ENCODE measurements at regions not wholly inside any gene's neighbourhood (a gene's known extent, or its start where the extent isn't known, plus 50 kb on each side); places are given as distances from the start of the nearest gene placed in this dataset.

DNA sequence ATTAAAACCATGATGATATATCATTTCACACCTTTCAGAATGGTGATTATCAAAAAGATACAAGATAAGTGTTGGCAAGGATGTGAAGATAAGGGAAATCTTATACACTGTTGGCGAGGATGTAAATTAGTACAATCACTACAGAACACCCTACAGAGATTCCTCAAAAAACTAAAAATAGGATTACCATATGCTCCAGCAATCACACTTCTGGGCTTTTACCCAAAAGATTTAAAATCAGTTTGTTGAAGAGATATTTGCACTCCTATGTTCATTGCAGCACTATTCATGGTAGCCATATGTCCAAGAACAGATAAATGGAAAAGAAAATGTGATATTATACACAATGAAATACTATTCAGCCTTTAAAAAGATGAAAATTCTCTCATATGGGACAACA is 240.4 kb downstream of the GABRG1 start:
- TF ChIP-seq, protein P1, sequence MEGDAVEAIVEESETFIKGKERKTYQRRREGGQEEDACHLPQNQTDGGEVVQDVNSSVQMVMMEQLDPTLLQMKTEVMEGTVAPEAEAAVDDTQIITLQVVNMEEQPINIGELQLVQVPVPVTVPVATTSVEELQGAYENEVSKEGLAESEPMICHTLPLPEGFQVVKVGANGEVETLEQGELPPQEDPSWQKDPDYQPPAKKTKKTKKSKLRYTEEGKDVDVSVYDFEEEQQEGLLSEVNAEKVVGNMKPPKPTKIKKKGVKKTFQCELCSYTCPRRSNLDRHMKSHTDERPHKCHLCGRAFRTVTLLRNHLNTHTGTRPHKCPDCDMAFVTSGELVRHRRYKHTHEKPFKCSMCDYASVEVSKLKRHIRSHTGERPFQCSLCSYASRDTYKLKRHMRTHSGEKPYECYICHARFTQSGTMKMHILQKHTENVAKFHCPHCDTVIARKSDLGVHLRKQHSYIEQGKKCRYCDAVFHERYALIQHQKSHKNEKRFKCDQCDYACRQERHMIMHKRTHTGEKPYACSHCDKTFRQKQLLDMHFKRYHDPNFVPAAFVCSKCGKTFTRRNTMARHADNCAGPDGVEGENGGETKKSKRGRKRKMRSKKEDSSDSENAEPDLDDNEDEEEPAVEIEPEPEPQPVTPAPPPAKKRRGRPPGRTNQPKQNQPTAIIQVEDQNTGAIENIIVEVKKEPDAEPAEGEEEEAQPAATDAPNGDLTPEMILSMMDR (IDR thresholded peaks at IDR 0.05; ENCODE audit: insufficient read depth, low read depth, low read length, missing control alignments), result no peak
- DNase-seq (ENCODE audit: low read depth), result no peak
- H3K4me3 ChIP-seq (ENCODE audit: low read depth, low read length), result no peak overlapping the region

DNA sequence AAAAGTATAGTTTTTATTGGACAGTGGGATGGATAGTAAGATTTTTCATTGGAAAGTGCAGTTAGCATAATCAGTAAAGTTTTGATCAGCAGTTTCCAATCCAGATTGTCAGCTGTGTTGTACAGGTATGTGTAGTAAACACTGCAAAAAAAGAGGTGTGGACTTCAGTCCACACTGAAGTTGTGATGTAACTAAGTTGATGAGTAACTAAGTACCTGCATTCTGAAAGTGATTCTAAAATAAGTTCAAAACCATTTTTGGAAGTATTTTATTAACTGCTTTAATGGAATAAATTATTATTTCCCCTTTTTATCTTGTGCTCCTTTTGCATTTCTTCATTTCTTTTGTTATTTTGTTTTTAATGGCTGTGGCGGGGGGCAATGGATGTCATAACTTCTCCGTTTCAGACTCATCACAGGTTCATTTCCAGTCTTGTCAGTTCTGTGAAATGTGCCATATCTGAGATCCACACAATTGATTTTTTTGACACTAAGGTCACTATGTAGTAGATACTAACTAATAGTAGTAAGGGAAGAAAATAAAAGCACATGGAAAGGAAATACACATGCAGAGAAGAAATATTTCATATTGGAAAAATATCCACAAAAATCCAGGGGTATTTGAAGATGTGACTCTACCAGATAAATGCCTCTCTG is 247.5 kb downstream of the GABRG1 start:
- TF ChIP-seq, protein P1 (IDR thresholded peaks at IDR 0.05; ENCODE audit: insufficient read depth, low read depth, low read length, missing control alignments), result no peak
- DNase-seq (ENCODE audit: low read depth), result no peak
- no peak overlapping the region for H3K4me3 ChIP-seq (ENCODE audit: low read depth, low read length)

DNA sequence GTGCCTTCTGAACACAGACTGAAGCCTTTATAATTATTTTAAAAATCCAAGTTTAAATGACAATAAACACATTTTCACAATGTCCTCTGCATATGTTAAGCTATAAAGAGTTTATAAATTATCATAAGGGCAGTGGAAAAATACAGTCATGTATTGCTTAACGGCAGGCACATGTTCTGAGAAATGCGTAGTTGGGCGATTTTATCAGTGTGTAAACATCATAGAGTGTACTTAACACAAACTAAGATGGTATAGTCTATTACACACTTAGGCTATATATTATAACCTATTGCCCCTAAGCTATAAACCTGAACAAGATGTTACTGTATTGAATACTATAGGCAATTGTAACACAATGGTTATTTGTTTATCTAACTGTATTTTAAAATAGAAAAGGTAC is 254.7 kb downstream of the GABRG1 start:
- H3K4me3 ChIP-seq (ENCODE audit: low read depth, low read length), result no peak overlapping the region
- TF ChIP-seq, protein P1 (IDR thresholded peaks at IDR 0.05; ENCODE audit: insufficient read depth, low read depth, low read length, missing control alignments), result no peak
- no peak for DNase-seq (ENCODE audit: low read depth)

DNA sequence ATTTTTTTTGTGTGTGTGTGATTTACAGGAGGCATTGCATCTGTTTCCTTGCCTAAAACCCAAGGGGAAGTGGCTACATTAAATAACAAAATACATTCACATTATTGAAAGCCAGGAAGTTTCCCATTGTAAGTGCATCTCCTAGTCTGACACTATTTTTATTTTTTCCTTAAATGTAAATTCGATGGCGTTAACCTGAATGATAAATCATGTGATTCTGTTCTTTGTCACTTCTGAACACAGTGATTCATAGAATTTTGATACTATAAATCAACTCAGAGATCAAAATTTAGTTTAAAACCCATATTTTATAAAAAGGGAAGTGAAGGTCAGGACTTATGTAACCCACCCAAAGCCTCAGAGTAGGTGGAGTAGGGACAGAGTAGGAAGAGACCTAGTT is 258.1 kb downstream of the GABRG1 start:
- TF ChIP-seq, protein P1 (IDR thresholded peaks at IDR 0.05; ENCODE audit: insufficient read depth, low read depth, low read length, missing control alignments), result no peak
- no peak overlapping the region for H3K4me3 ChIP-seq (ENCODE audit: low read depth, low read length)
- DNase-seq (ENCODE audit: low read depth), result no peak

DNA sequence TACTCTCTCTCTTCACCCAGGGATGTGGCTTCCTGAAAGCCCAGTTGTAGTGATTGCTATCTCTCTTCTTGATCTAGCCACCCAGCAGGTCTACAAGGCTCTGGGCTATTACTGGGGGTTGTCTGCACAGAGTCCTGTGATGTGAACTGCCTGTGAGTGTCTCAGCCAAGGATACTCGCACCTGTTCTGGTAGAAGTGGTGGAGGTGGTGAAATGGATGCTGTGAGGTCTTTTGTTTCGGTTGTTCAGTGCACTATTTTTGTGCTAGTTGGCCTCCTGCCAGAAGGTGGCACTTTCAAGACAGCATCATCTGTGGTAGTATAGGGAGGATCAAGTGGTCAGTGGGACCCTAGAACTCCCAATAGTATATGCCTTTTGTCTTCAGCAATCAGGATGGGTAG is 268.0 kb downstream of the GABRG1 start:
- TF ChIP-seq, protein P1 (IDR thresholded peaks at IDR 0.05; ENCODE audit: insufficient read depth, low read depth, low read length, missing control alignments), result no peak
- DNase-seq (ENCODE audit: low read depth), result no peak

DNA sequence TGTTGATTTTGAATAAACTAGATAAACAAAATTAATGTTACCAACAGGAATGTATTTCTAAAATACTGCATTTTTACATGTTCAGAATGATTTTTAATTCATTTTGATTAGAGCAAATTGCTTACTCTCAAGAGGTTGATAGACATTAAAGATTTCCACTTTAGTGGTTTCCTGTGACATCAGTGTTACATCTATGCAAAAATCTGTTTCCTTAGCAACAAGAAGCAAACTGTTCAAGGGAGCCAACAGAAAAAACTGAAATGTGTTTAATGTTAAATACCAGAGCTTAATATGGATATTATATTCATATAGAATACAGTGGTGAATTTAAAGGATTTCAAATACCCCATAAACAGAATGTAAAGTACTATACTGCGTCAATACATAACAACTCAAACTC is 277.8 kb downstream of the GABRG1 start:
- TF ChIP-seq, protein P1 (IDR thresholded peaks at IDR 0.05; ENCODE audit: insufficient read depth, low read depth, low read length, missing control alignments), result no peak
- DNase-seq (ENCODE audit: low read depth), result no peak
- no peak overlapping the region for H3K4me3 ChIP-seq (ENCODE audit: low read depth, low read length)

More for the DNA sequence above, 268.0 kb downstream of the GABRG1 start:
- no peak overlapping the region for H3K4me3 ChIP-seq (ENCODE audit: low read depth, low read length)

DNA sequence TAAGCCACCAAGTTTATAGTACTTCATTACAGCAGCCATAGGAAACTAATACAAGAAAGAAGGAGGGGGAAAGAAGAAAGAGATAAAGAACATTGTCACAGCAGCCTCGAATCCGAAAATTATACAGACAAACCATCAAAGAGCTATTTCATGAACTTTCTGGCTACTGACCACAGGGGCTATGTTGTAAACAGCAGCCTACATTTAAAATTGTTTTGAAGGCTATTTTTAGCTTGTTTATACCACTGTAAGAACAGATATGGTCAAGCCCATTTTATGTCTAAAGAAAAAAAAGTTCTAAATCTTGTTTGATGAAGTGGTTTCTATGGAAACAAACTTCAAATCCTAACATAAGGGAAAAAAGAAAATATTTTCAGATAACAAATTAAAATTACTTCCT is 282.1 kb downstream of the GABRG1 start:
- no peak for DNase-seq (ENCODE audit: low read depth)
- H3K4me3 ChIP-seq (ENCODE audit: low read depth, low read length), result no peak overlapping the region
- TF ChIP-seq, protein P1 (IDR thresholded peaks at IDR 0.05; ENCODE audit: insufficient read depth, low read depth, low read length, missing control alignments), result no peak

Measured in GM12865 (cell line).